Kidney epithelial cell (primary cell): ENCODE measurements at regions not wholly inside any gene's neighbourhood (a gene's known extent, or its start where the extent isn't known, plus 50 kb on each side); places are given as distances from the start of the nearest gene placed in this dataset.
"Not testable (repeated sequence)": the region's sequence is repeated elsewhere in the genome, so short reads cannot be mapped to it uniquely, and the experiment has no call there.

ENCODE experiments used
- DNase-seq: peaks from one replicate; pipeline ENCODE4 v3.0.0-alpha.2; 2010; ENCODE audit warnings: low read depth
- H3K27me3 ChIP-seq: 2 replicates; pipeline ENCODE4 v1.6.0; 2011; ENCODE audit warnings: low read length; ENCODE audit not compliant: control insufficient read depth, insufficient read depth
- H3K36me3 ChIP-seq: 2 replicates; pipeline ENCODE4 v1.5.1; 2011; ENCODE audit warnings: low read length; ENCODE audit not compliant: control insufficient read depth, insufficient read depth
- H3K4me3 ChIP-seq: 2 replicates; pipeline ENCODE4 v1.5.1; 2011; ENCODE audit warnings: low read depth, mild to moderate bottlenecking, control low read depth, low read length
- TF ChIP-seq, protein P1 (sequence below): IDR thresholded peaks from 2 replicates; pipeline ENCODE4 v1.5.1; 2011; ENCODE audit warnings: mild to moderate bottlenecking, moderate library complexity, low read length, control low read depth, inconsistent platforms; ENCODE audit not compliant: insufficient read depth, poor library complexity, severe bottlenecking

DNA sequence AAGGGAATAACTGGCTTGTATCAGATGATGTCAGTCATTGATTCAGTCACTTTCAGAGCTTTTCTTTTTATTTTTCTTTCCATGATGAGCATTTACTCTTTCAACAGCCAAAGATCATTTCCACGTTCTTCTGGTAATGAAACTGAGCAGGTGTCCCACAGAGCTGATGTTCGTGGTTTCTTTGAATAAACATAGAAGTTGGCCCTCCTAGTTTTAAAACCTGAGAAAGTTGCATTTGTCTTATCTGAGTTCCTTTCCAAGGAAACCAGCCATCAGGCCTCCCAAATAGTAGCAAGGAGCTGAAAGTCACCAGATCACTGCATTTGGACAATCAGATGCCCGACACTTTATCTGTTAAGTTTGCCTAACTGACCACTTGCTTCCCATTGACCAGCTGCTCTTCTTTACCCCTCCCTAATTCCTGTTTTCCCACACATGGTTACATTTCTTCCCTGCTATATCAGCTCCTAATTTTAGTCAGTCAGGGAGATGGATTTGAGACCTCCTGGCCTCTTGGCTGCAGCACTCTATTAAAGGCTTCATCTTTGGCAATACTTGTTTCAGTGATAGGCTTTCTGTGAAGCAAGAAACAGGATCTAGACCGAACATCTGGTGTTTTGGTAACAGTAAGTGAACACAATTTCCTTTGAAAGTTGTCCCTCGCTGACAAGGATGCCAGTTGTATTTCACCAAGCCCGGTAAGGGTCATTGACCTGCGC lies 420.8 kb downstream of the CHSY3 start:
- TF ChIP-seq, protein P1, sequence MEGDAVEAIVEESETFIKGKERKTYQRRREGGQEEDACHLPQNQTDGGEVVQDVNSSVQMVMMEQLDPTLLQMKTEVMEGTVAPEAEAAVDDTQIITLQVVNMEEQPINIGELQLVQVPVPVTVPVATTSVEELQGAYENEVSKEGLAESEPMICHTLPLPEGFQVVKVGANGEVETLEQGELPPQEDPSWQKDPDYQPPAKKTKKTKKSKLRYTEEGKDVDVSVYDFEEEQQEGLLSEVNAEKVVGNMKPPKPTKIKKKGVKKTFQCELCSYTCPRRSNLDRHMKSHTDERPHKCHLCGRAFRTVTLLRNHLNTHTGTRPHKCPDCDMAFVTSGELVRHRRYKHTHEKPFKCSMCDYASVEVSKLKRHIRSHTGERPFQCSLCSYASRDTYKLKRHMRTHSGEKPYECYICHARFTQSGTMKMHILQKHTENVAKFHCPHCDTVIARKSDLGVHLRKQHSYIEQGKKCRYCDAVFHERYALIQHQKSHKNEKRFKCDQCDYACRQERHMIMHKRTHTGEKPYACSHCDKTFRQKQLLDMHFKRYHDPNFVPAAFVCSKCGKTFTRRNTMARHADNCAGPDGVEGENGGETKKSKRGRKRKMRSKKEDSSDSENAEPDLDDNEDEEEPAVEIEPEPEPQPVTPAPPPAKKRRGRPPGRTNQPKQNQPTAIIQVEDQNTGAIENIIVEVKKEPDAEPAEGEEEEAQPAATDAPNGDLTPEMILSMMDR: no peak
- Histone ChIP-seq H3K27me3 (no peaks in the 10 kb centered on the region), H3K4me3 (no peak overlapping the region), H3K36me3 (no peaks in the 10 kb centered on the region)
- no peak for DNase-seq

DNA sequence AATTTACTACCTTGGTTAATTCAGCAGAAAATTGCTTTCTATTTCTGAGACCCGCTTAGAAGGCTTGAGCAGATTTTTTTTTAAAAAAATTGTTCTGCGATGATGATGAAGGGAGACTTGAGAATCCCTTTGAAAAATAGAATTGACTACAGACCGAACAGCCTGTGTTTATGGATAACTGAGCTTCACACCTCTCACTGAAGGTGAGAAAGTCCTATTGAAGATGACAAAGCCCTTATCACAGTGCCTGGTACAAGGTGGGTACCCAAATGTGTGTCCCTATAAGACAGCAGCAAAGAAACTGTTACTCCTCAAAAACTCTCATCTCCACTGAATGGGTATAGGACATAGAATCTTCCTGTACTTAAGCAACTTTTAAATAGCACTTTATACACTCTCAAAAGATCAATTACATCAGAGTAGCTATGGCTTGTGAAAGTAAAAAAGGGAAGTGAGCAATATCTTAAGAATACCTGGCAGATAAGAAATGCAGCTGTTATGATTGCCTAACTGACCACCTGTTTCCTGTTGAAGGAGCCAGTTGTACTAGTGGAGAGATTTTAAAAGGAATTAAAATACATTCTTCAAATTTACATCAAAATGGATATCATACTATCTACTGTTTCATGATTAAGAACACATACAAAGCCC lies 419.7 kb downstream of the CHSY3 start:
- DNase-seq: no peak
- H3K27me3 ChIP-seq: no peaks in the 10 kb centered on the region
- TF ChIP-seq, protein P1: no peak
- H3K36me3 ChIP-seq: no peaks in the 10 kb centered on the region
- H3K4me3 ChIP-seq: no peak overlapping the region

DNA sequence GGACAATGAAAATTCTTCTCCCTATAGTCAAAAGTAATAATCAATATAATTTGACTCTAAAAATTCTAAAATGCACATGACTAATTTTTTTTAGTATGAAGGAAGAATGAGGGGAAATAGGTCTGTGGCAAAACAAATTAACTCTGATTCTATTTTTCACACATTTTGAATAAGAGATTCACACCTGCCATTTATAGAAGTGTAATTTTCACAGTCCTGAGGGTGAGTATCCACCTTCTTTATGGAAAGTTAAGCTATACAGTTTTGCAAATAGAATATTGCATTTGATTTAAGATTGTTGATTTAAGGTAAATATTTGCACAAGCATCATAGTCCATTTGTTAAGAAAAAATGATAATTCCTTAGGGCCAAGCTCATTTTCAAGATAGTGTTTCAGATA lies 417.7 kb downstream of the CHSY3 start:
- TF ChIP-seq, protein P1: no peak
- Histone ChIP-seq H3K36me3 (no peaks in the 10 kb centered on the region), H3K27me3 (no peaks in the 10 kb centered on the region), H3K4me3 (no peak overlapping the region)
- DNase-seq: no peak

DNA sequence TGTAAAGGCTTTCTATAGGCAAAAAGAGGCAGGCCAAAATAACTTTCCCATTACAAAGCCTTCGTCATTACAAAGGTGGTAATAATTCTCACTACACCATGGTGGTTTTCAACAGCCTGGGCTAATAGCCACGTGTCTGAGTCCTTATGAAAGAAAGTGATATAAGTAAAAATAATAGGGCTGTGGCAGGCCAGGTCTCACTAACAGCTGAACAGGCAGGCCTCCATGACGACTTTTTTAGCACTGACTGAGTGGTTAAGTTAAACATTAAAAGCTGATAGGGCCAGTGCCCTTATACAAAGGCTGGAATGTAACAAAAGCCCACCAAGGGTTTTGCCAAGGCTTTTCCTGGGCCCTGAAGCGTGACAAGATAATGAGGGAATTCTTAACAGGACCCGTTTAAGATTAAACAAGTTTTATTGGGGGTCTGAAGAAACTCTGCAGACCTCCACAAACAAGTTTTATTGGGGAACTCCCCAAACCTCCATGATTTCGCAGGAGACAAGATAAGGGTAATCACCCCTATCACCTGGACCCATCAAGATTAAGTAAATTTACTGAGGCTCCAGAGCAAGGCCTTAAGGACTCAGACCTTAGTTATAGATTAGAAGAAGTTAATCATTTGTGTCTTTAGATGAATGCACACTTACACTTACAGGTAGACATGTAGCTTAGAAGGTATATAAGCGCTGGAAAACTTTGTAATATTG lies 412.9 kb downstream of the CHSY3 start:
- peak; percentile 73 for DNase-seq
- H3K4me3 ChIP-seq: no peak overlapping the region

DNA sequence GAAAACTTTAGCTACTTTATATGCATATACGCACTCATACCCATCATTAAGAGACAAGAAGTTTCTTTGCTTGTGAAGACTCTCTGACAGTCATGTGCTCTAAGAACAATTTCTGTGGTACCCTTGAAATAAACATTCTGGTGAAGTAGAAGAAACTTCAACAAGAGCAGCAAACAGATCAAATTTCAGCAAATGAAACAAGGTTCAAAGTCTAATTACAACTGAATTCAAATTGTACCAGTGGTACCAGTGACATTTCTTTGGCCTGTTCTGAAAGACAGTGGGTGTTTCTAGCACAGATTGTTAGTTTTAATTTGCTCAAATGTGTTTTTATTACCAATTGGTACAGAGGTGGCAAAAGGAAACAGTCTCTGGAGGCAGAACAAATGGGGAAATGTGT lies 391.0 kb downstream of the CHSY3 start:
- Histone ChIP-seq H3K27me3 (no peaks in the 10 kb centered on the region), H3K36me3 (no peaks in the 10 kb centered on the region), H3K4me3 (no peak overlapping the region)
- TF ChIP-seq, protein P1: no peak
- DNase-seq: no peak

More for the DNA sequence above, 412.9 kb downstream of the CHSY3 start:
- TF ChIP-seq, protein P1: no peak
- Histone ChIP-seq H3K36me3 (no peaks in the 10 kb centered on the region), H3K27me3 (no peaks in the 10 kb centered on the region)

DNA sequence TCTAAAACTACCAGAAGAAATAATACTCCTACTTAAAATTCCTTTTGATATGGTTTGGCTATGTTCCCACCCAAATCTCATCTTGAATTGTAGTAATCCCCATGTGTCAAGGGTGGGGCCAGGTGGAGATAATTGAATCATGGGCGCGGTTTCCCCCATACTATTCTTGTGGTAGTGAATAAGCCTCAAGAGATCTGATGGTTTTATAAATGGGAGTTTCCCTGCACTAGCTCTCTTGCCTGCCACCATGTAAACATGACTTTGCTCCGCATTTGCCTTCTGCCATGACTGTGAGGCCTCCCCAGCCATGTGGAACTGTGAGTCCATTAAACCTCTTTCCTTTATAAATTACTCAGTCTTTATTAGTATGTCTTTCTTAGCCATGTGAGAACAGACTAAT lies 390.5 kb downstream of the CHSY3 start:
- H3K27me3 ChIP-seq, H3K4me3 ChIP-seq, H3K36me3 ChIP-seq, DNase-seq: not testable (repeated sequence)
